ENCODE measurements at regions not wholly inside any gene's neighbourhood (a gene's known extent, or its start where the extent isn't known, plus 50 kb on each side); places are given as distances from the start of the nearest gene placed in this dataset.

GRCh38 chr2:120884472-120885290 is 149.0 kb downstream of the GLI2 start:
- DNase-seq = peak in 1 of 2 experiments; percentile 33

- DNase-seq = peak; percentile 37 to 56
These were observed 149.7 kb downstream of the GLI2 start for GRCh38 chr2:120885321-120885720.

GRCh38 chr2:120885749-120886148 is 150.1 kb downstream of the GLI2 start:
- DNase-seq = no peak

- DNase-seq = peak; percentile 68 to 86
These were observed 151.1 kb downstream of the GLI2 start for GRCh38 chr2:120886534-120887319.

- peak in 1 of 2 experiments; percentile 46 for DNase-seq
These were observed 151.6 kb downstream of the GLI2 start for GRCh38 chr2:120887320-120887697.

- peak in 1 of 2 experiments; percentile 18 for DNase-seq
These were observed 152.1 kb downstream of the GLI2 start for GRCh38 chr2:120887741-120888231.

- no peak for DNase-seq
These were observed 153.2 kb downstream of the GLI2 start for GRCh38 chr2:120888851-120889250.

GRCh38 chr2:120889936-120890335 is 154.3 kb downstream of the GLI2 start:
- no peak for DNase-seq

- DNase-seq = no peak
These were observed 155.1 kb downstream of the GLI2 start for GRCh38 chr2:120890566-120891360.

GRCh38 chr2:120892271-120892966 is 156.8 kb downstream of the GLI2 start:
- no peak for DNase-seq

GRCh38 chr2:120892967-120893667 is 157.4 kb downstream of the GLI2 start:
- no peak for DNase-seq

GRCh38 chr2:120893811-120894584 is 158.3 kb downstream of the GLI2 start:
- no peak for DNase-seq

GRCh38 chr2:120894966-120895365 is 159.3 kb downstream of the GLI2 start:
- no peak for DNase-seq

- DNase-seq = no peak
These were observed 160.5 kb downstream of the GLI2 start for GRCh38 chr2:120896126-120896525.

- no peak for DNase-seq
These were observed 161.2 kb downstream of the GLI2 start for GRCh38 chr2:120896901-120897300.

GRCh38 chr2:120897399-120897798 is 161.7 kb downstream of the GLI2 start:
- DNase-seq = no peak

GRCh38 chr2:120898496-120898895 is 162.8 kb downstream of the GLI2 start:
- no peak for DNase-seq

- DNase-seq = peak in 1 of 2 experiments; percentile 4
These were observed 163.5 kb downstream of the GLI2 start for GRCh38 chr2:120898961-120899750.

- DNase-seq = no peak
These were observed 164.1 kb downstream of the GLI2 start for GRCh38 chr2:120899771-120900170.

GRCh38 chr2:120901201-120901600 is 165.5 kb downstream of the GLI2 start:
- DNase-seq = no peak

Data from NCI-H524 (cell line).